Astrocyte (in vitro differentiated cells and primary cell): ENCODE measurements at regions not wholly inside any gene's neighbourhood (a gene's known extent, or its start where the extent isn't known, plus 50 kb on each side); places are given as distances from the start of the nearest gene placed in this dataset.

Experiments
- EZH2 ChIP-seq: IDR thresholded peaks from 2 replicates; pipeline ENCODE4 v1.6.1; 2012; ENCODE audit warnings: mild to moderate bottlenecking, low read length, inconsistent platforms; ENCODE audit not compliant: insufficient read depth
- TF ChIP-seq, protein P1 (sequence below): IDR thresholded peaks from 2 replicates; pipeline ENCODE4 v1.5.1; 2011; ENCODE audit warnings: low read depth, mild to moderate bottlenecking, inconsistent platforms, low read length, moderate library complexity; ENCODE audit not compliant: insufficient read depth

DNA sequence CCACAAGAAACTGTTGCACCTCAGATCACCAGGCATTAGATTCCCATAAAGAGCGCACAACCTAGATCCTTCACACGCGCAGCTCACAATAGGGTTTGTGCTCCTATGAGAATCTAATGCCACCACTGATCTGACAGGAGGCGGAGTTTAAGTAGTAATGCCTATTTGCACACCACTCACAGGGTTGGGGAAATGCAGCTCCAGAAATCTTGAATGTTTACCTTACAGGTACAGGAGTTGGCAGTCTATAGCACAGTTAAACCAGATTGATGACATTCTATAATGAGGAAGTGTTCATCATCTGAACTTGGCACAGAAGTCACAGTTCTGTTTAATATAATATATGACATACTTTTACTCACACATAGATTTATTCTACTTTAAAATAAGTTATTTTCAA is 732.2 kb upstream of the ZNF608 start:
- TF ChIP-seq, protein P1, sequence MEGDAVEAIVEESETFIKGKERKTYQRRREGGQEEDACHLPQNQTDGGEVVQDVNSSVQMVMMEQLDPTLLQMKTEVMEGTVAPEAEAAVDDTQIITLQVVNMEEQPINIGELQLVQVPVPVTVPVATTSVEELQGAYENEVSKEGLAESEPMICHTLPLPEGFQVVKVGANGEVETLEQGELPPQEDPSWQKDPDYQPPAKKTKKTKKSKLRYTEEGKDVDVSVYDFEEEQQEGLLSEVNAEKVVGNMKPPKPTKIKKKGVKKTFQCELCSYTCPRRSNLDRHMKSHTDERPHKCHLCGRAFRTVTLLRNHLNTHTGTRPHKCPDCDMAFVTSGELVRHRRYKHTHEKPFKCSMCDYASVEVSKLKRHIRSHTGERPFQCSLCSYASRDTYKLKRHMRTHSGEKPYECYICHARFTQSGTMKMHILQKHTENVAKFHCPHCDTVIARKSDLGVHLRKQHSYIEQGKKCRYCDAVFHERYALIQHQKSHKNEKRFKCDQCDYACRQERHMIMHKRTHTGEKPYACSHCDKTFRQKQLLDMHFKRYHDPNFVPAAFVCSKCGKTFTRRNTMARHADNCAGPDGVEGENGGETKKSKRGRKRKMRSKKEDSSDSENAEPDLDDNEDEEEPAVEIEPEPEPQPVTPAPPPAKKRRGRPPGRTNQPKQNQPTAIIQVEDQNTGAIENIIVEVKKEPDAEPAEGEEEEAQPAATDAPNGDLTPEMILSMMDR = no peak
- no peak for TF ChIP-seq EZH2
